Central memory CD4-positive, alpha-beta T cell (primary cell): ENCODE measurements at regions not wholly inside any gene's neighbourhood (a gene's known extent, or its start where the extent isn't known, plus 50 kb on each side); places are given as distances from the start of the nearest gene placed in this dataset.
"Not testable (repeated sequence)": the region's sequence is repeated elsewhere in the genome, so short reads cannot be mapped to it uniquely, and the experiment has no call there.

Experiments
- DNase-seq: peaks from one replicate; pipeline ENCODE4 v3.0.0; 2022

GRCh38 chr10:120205368-120206018, 251.5 kb upstream of the PLPP4 start:
- DNase-seq: no peak

GRCh38 chr10:120208488-120208887, 248.5 kb upstream of the PLPP4 start:
- DNase-seq: no peak

GRCh38 chr10:120209124-120209762, 247.8 kb upstream of the PLPP4 start:
- DNase-seq: no peak

- DNase-seq: no peak
These were observed 244.8 kb upstream of the PLPP4 start for GRCh38 chr10:120212275-120212674.

GRCh38 chr10:120213283-120213682, 243.7 kb upstream of the PLPP4 start:
- DNase-seq: not testable (repeated sequence)

- no peak for DNase-seq
These were observed 239.3 kb upstream of the PLPP4 start for GRCh38 chr10:120217736-120218135.

- no peak for DNase-seq
These were observed 235.0 kb upstream of the PLPP4 start for GRCh38 chr10:120221873-120222485.

GRCh38 chr10:120229641-120230040, 227.4 kb upstream of the PLPP4 start:
- DNase-seq: no peak

- DNase-seq: not testable (repeated sequence)
These were observed 217.3 kb upstream of the PLPP4 start for GRCh38 chr10:120239695-120240094.

GRCh38 chr10:120251821-120252442, 205.1 kb upstream of the PLPP4 start:
- no peak for DNase-seq

GRCh38 chr10:120253131-120253530, 203.9 kb upstream of the PLPP4 start:
- no peak for DNase-seq

GRCh38 chr10:120260456-120260855, 196.6 kb upstream of the PLPP4 start:
- DNase-seq: no peak

- no peak for DNase-seq
These were observed 194.0 kb upstream of the PLPP4 start for GRCh38 chr10:120262857-120263547.

- DNase-seq: no peak
These were observed 191.0 kb upstream of the PLPP4 start for GRCh38 chr10:120266022-120266421.

- no peak for DNase-seq
These were observed 186.1 kb upstream of the PLPP4 start for GRCh38 chr10:120270906-120271305.

- DNase-seq: no peak
These were observed 185.3 kb upstream of the PLPP4 start for GRCh38 chr10:120271696-120272095.

GRCh38 chr10:120272350-120272749, 184.7 kb upstream of the PLPP4 start:
- DNase-seq: no peak

GRCh38 chr10:120278069-120278468, 179.0 kb upstream of the PLPP4 start:
- no peak for DNase-seq

- DNase-seq: no peak
These were observed 177.8 kb upstream of the PLPP4 start for GRCh38 chr10:120279196-120279595.

- no peak for DNase-seq
These were observed 174.6 kb upstream of the PLPP4 start for GRCh38 chr10:120282421-120282820.

GRCh38 chr10:120282846-120283492, 174.1 kb upstream of the PLPP4 start:
- no peak for DNase-seq

GRCh38 chr10:120285408-120285807, 171.6 kb upstream of the PLPP4 start:
- no peak for DNase-seq

- DNase-seq: no peak
These were observed 170.7 kb upstream of the PLPP4 start for GRCh38 chr10:120286280-120286679.
